ENCODE measurements at regions not wholly inside any gene's neighbourhood (a gene's known extent, or its start where the extent isn't known, plus 50 kb on each side); places are given as distances from the start of the nearest gene placed in this dataset.

GRCh38 chr14:83419420-83419819 is 1885.8 kb upstream of the SEL1L start:
- Mint-ChIP-seq H3K9me3 (ENCODE audit: unreplicated experiment) (no peaks in the 10 kb centered on the region), H3K27ac (ENCODE audit: unreplicated experiment) (no peak overlapping the region), H3K4me1 (ENCODE audit: unreplicated experiment) (peaks cover 25% of the 10 kb centered on the region), H3K36me3 (ENCODE audit: unreplicated experiment) (no peaks in the 10 kb centered on the region), H3K4me3 (ENCODE audit: unreplicated experiment) (no peak overlapping the region), H3K27me3 (ENCODE audit: unreplicated experiment) (no peaks in the 10 kb centered on the region)
- no peak for DNase-seq (ENCODE audit: extremely low spot score, unreplicated experiment)
- no peak for TF ChIP-seq CTCF (IDR thresholded peaks at IDR 0.05)

GRCh38 chr14:83421711-83422110 is 1888.1 kb upstream of the SEL1L start:
- Mint-ChIP-seq H3K4me3 (ENCODE audit: unreplicated experiment) (no peak overlapping the region), H3K36me3 (ENCODE audit: unreplicated experiment) (no peaks in the 10 kb centered on the region), H3K9me3 (ENCODE audit: unreplicated experiment) (no peaks in the 10 kb centered on the region), H3K4me1 (ENCODE audit: unreplicated experiment) (peaks cover 45% of the 10 kb centered on the region), H3K27ac (ENCODE audit: unreplicated experiment) (peak overlapping the region; percentile 48), H3K27me3 (ENCODE audit: unreplicated experiment) (no peaks in the 10 kb centered on the region)
- TF ChIP-seq CTCF (IDR thresholded peaks at IDR 0.05), result no peak
- DNase-seq (ENCODE audit: extremely low spot score, unreplicated experiment), result no peak

GRCh38 chr14:83425138-83425537 is 1891.5 kb upstream of the SEL1L start:
- H3K27me3 Mint-ChIP-seq (ENCODE audit: unreplicated experiment), result no peaks in the 10 kb centered on the region
- peaks cover 53% of the 10 kb centered on the region for H3K4me1 Mint-ChIP-seq (ENCODE audit: unreplicated experiment)
- no peak for DNase-seq (ENCODE audit: extremely low spot score, unreplicated experiment)
- no peak for TF ChIP-seq CTCF (IDR thresholded peaks at IDR 0.05)
- H3K36me3 Mint-ChIP-seq (ENCODE audit: unreplicated experiment), result no peaks in the 10 kb centered on the region
- no peaks in the 10 kb centered on the region for H3K9me3 Mint-ChIP-seq (ENCODE audit: unreplicated experiment)
- H3K4me3 Mint-ChIP-seq (ENCODE audit: unreplicated experiment), result no peak overlapping the region
- H3K27ac Mint-ChIP-seq (ENCODE audit: unreplicated experiment), result peak overlapping the region; percentile 61

- no peak for DNase-seq (ENCODE audit: extremely low spot score, unreplicated experiment)
- H3K4me3 Mint-ChIP-seq (ENCODE audit: unreplicated experiment), result no peak overlapping the region
- H3K36me3 Mint-ChIP-seq (ENCODE audit: unreplicated experiment), result no peaks in the 10 kb centered on the region
- H3K9me3 Mint-ChIP-seq (ENCODE audit: unreplicated experiment), result no peaks in the 10 kb centered on the region
- H3K4me1 Mint-ChIP-seq (ENCODE audit: unreplicated experiment), result peaks cover 58% of the 10 kb centered on the region
- no peaks in the 10 kb centered on the region for H3K27me3 Mint-ChIP-seq (ENCODE audit: unreplicated experiment)
- no peak for TF ChIP-seq CTCF (IDR thresholded peaks at IDR 0.05)
- peak overlapping the region; percentile 61 for H3K27ac Mint-ChIP-seq (ENCODE audit: unreplicated experiment)
Observed at GRCh38 chr14:83425706-83426105, 1892.1 kb upstream of the SEL1L start.

GRCh38 chr14:83433618-83434017 is 1900.0 kb upstream of the SEL1L start:
- H3K27ac Mint-ChIP-seq (ENCODE audit: unreplicated experiment), result no peak overlapping the region
- H3K27me3 Mint-ChIP-seq (ENCODE audit: unreplicated experiment), result no peaks in the 10 kb centered on the region
- DNase-seq (ENCODE audit: extremely low spot score, unreplicated experiment), result no peak

More at GRCh38 chr14:83433618-83434017, 1900.0 kb upstream of the SEL1L start:
- TF ChIP-seq CTCF (IDR thresholded peaks at IDR 0.05), result no peak
- Mint-ChIP-seq H3K4me1 (ENCODE audit: unreplicated experiment) (peaks cover 16% of the 10 kb centered on the region), H3K4me3 (ENCODE audit: unreplicated experiment) (no peak overlapping the region), H3K9me3 (ENCODE audit: unreplicated experiment) (peaks cover 8% of the 10 kb centered on the region), H3K36me3 (ENCODE audit: unreplicated experiment) (no peaks in the 10 kb centered on the region)

All from osteocyte (in vitro differentiated cells).